Endothelial cell of umbilical vein (primary cell): ENCODE measurements at regions not wholly inside any gene's neighbourhood (a gene's known extent, or its start where the extent isn't known, plus 50 kb on each side); places are given as distances from the start of the nearest gene placed in this dataset.

Experiments
- BruUV-seq: library from RNA; stranded (reverse); fragments of 400-500 nt; replicated peaks from 2 replicates; lab custom pipeline; 2021; lab: Mats Ljungman, UMichigan
- CTCF ChIA-PET: fragments of 300-600, 350-600 bp; sonication (Branson Sonifier 250); formaldehyde crosslinking; loops from one replicate; lab custom pipeline; 2021; ENCODE audit warnings: antibody characterized with exemption, inconsistent platforms; lab: Charles Lee
- POLR2A ChIA-PET: fragments of 300-600, 350-600 bp; sonication (Branson Sonifier 250); formaldehyde crosslinking; loops from one replicate; lab custom pipeline; 2021; ENCODE audit warnings: antibody characterized with exemption, inconsistent platforms; lab: Charles Lee
- DNase-seq: peaks from one replicate; pipeline ENCODE4 v3.0.0-alpha.2; 2011; ENCODE audit warnings: low read depth, low spot score
- FAIRE-seq: peaks from 2 replicates; lab custom pipeline; 2011; peaks lifted over from hg19 to GRCh38; lab: Jason Lieb, UNC
- H2AFZ ChIP-seq: 2 replicates; pipeline ENCODE4 v1.6.0; 2012; ENCODE audit warnings: low read depth, low read length, control low read depth, inconsistent platforms
- H3K27ac ChIP-seq: 2 replicates; pipeline ENCODE4 v1.5.1; 2011; ENCODE audit warnings: low read depth, mild to moderate bottlenecking, control low read depth, low read length, moderate library complexity; ENCODE audit not compliant: insufficient read depth
- H3K27me3 ChIP-seq, 2 experiments: 2 replicates each; pipeline versions ENCODE4 v1.6.0 to v1.6.1; 2011; ENCODE audit warnings: low read length in 2 of 2, mixed read lengths in 1 of 2; ENCODE audit not compliant: control insufficient read depth in 2 of 2, insufficient read depth in 2 of 2
- H3K36me3 ChIP-seq, 2 experiments: 2 replicates in 1 of 2; 3 replicates in 1 of 2; pipeline ENCODE4 v1.5.1; 2011; ENCODE audit warnings: low read length in 2 of 2, mild to moderate bottlenecking in 1 of 2, moderate library complexity in 1 of 2; ENCODE audit not compliant: control insufficient read depth in 2 of 2, insufficient read depth in 2 of 2; ENCODE audit errors: extremely low read depth in 1 of 2
- H3K4me1 ChIP-seq: 3 replicates; pipeline ENCODE4 v1.5.1; 2011; ENCODE audit warnings: mild to moderate bottlenecking, low read length; ENCODE audit not compliant: control insufficient read depth, insufficient read depth; ENCODE audit errors: extremely low read depth
- H3K4me2 ChIP-seq: 2 replicates; pipeline ENCODE4 v1.6.1; 2011; ENCODE audit warnings: low read length, control low read depth, mixed read lengths; ENCODE audit not compliant: insufficient read depth
- H3K4me3 ChIP-seq, 3 experiments: fragments of 200-600 bp in 1 of 3; sonication (generic), shearing (Covaris generic) in 1 of 3; replicated peaks in 1 of 3; 2 replicates each; pipeline ENCODE4 v1.5.1; 2011 to 2016; ENCODE audit warnings: control low read depth in 3 of 3, low read length in 3 of 3, mild to moderate bottlenecking in 2 of 3, inconsistent platforms in 1 of 3, low read depth in 1 of 3, moderate library complexity in 1 of 3; ENCODE audit not compliant: insufficient read depth in 1 of 3
- H3K79me2 ChIP-seq: 2 replicates; pipeline ENCODE4 v1.6.0; 2012; ENCODE audit warnings: low read length, inconsistent platforms; ENCODE audit not compliant: control insufficient read depth, insufficient read depth
- H3K9ac ChIP-seq: replicated peaks from 2 replicates; pipeline ENCODE3; 2011; ENCODE audit warnings: low read length, control low read depth; ENCODE audit not compliant: insufficient read depth; ENCODE audit errors: extremely low read depth
- H3K9me1 ChIP-seq: replicated peaks from 3 replicates; pipeline ENCODE4 v1.6.0; 2011; ENCODE audit warnings: mild to moderate bottlenecking, low read length; ENCODE audit not compliant: control insufficient read depth, insufficient read depth; ENCODE audit errors: extremely low read depth
- H3K9me3 ChIP-seq: replicated peaks from 2 replicates; pipeline ENCODE4 v1.5.1; 2012; ENCODE audit warnings: low read length, inconsistent platforms; ENCODE audit not compliant: control insufficient read depth, insufficient read depth
- H4K20me1 ChIP-seq: replicated peaks from 2 replicates; pipeline ENCODE3; 2011; ENCODE audit warnings: mild to moderate bottlenecking, low read length; ENCODE audit not compliant: control insufficient read depth, insufficient read depth; ENCODE audit errors: extremely low read depth
- CTCF ChIP-seq, 2 donors: IDR thresholded peaks; 1 replicate in 1 of 2; 2 replicates in 1 of 2; pipeline ENCODE4 v1.5.1; 2011; ENCODE audit warnings: low read length in 2 of 2, mild to moderate bottlenecking in 2 of 2, moderate library complexity in 2 of 2, control low read depth in 1 of 2, inconsistent platforms in 1 of 2, low read depth in 1 of 2; ENCODE audit not compliant: insufficient read depth in 1 of 2; ENCODE audit errors: extremely low read depth in 1 of 2
- EZH2 ChIP-seq: IDR thresholded peaks from 2 replicates; pipeline ENCODE4 v1.6.1; 2012; ENCODE audit warnings: borderline replicate concordance, low read depth, mild to moderate bottlenecking, moderate library complexity, low read length, inconsistent platforms; ENCODE audit not compliant: severe bottlenecking
- FOS ChIP-seq: IDR thresholded peaks from 2 replicates; pipeline ENCODE4 v1.6.1; 2011; ENCODE audit warnings: mild to moderate bottlenecking, low read length, moderate library complexity, borderline replicate concordance; ENCODE audit not compliant: insufficient read depth
- GATA2 ChIP-seq: IDR thresholded peaks from 2 replicates; pipeline ENCODE4 v1.7.0; 2011; ENCODE audit warnings: low read depth, mild to moderate bottlenecking, moderate library complexity, mixed read lengths, low read length; ENCODE audit not compliant: insufficient read length, insufficient read depth
- JUN ChIP-seq: IDR thresholded peaks from 2 replicates; pipeline ENCODE4 v1.6.1; 2011; ENCODE audit warnings: borderline replicate concordance, low read depth; ENCODE audit not compliant: insufficient read length, insufficient read depth
- MAX ChIP-seq: IDR thresholded peaks from 2 replicates; pipeline ENCODE4 v1.6.1; 2011; ENCODE audit not compliant: insufficient read depth, insufficient read length
- MYC ChIP-seq: IDR thresholded peaks from one replicate; pipeline ENCODE4 v1.6.1; 2011; ENCODE audit warnings: mild to moderate bottlenecking, low read depth, low read length
- POLR2A ChIP-seq: IDR thresholded peaks from 2 replicates; pipeline ENCODE4 v1.6.1; 2012; ENCODE audit warnings: low read depth, mild to moderate bottlenecking, control low read depth, low read length
- POLR2AphosphoS5 ChIP-seq: IDR thresholded peaks from 2 replicates; pipeline ENCODE4 v1.6.1; 2012; ENCODE audit warnings: low read depth, mild to moderate bottlenecking, control low read depth, low read length, moderate library complexity; ENCODE audit not compliant: insufficient read depth
- dilution Hi-C: fragments of 300-500 bp; cut with MboI; formaldehyde crosslinking; loops from one replicate; pipeline ENCODE4 v1.15.0; 2019; ENCODE audit warnings: low sequenced_read_pairs; ENCODE audit not compliant: extremely low pct_ligation_motif_present
- intact Hi-C: fragments of 100-400 bp; cut with micrococcal nuclease; formaldehyde crosslinking; loops from one replicate; pipeline ENCODE4 v1.10.0; 2022

- Histone ChIP-seq H3K27ac (no peak overlapping the region), H3K4me3 (no peak overlapping the region), H3K79me2 (no peaks in the 10 kb centered on the region), H3K9me1 (no peaks in the 10 kb centered on the region), H4K20me1 (no peaks in the 10 kb centered on the region), H3K27me3 (no peaks in the 10 kb centered on the region), H2AFZ (no peak overlapping the region), H3K4me2 (no peak overlapping the region), H3K9ac (no peak overlapping the region), H3K4me1 (no peaks in the 10 kb centered on the region), H3K36me3 (no peaks in the 10 kb centered on the region), H3K9me3 (no peaks in the 10 kb centered on the region)
- intact Hi-C loops (no loop called here), dilution Hi-C loops (no loop called here)
- no TSS peak for BruUV-seq
- TF ChIP-seq JUN: no peak
- no peak for TF ChIP-seq EZH2
- no peak for TF ChIP-seq MAX
- TF ChIP-seq CTCF (IDR thresholded peaks at IDR 0.05; ENCODE audit: extremely low read depth in 1 of 2, insufficient read depth in 1 of 2, low read depth in 1 of 2, low read length in 2 of 2): no peak
- TF ChIP-seq POLR2A: no peak
- no peak for TF ChIP-seq FOS
- TF ChIP-seq MYC: no peak
- no peak for TF ChIP-seq POLR2AphosphoS5
- no peak for TF ChIP-seq GATA2
- CTCF ChIA-PET: interaction anchor here (0.9 kb wide), 1 partner anchor 10 kb away, joined by 3 read pairs; no protein-coding TSS in a partner anchor
- FAIRE-seq (no peak), DNase-seq (no peak)
- POLR2A ChIA-PET: no interaction called here
Observed at GRCh38 chr3:110804856-110805255, 266.8 kb upstream of the NECTIN3 start.
